GM19328 (cell line): ENCODE measurements at regions not wholly inside any gene's neighbourhood (a gene's known extent, or its start where the extent isn't known, plus 50 kb on each side); places are given as distances from the start of the nearest gene placed in this dataset.
"Not testable (repeated sequence)": the region's sequence is repeated elsewhere in the genome, so short reads cannot be mapped to it uniquely, and the experiment has no call there.

Source experiments
- ATAC-seq: cut with Tn5 transposase; IDR thresholded peaks from one replicate; pipeline ENCODE4 v1.9.1; 2021; ENCODE audit warnings: mild to moderate bottlenecking, moderate library complexity; ENCODE audit not compliant: unreplicated experiment

DNA sequence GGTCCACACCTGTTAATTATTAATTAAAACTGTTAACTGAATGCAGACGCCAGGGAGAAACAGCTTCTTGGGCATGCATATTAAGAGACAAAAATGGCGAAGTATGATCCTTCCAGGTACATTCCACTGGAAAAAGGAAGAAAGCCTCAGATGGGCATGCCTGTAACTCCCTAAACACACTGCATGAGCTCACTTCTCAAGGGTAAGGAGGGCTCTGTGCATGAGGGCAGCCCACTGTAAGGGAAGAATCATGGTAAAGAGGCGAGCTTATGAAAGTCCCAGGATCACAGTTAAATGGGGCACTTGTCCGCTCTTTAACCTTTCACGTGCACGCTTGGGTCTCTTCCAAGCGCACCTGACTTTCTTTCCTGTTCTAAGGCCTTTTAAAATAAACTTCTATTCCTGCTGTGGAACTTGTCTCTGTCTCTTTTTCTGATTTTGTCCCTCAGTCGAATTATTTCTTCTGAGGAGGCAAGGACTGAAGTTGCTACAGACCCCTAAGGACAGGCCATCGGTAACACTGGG is 321.7 kb downstream of the PPP1R2C start:
- no peak for ATAC-seq

DNA sequence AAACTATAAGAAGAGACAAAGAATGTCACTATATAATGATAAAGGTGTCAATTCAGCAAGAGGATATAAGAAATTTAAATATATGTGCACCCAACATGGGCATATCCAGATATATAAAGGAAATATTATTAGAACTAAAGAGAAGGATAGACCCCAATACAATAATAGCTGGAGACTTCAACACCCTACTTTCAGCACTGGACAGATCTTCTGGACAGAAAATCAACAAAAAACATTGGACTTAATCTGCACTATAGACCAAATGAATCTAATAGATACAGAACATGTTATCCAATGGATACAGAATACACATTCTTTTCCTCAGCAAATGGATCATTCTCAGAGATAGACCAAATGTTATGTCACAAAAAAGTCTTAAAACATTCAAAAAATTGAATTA is 327.7 kb downstream of the PPP1R2C start:
- ATAC-seq, result no peak

DNA sequence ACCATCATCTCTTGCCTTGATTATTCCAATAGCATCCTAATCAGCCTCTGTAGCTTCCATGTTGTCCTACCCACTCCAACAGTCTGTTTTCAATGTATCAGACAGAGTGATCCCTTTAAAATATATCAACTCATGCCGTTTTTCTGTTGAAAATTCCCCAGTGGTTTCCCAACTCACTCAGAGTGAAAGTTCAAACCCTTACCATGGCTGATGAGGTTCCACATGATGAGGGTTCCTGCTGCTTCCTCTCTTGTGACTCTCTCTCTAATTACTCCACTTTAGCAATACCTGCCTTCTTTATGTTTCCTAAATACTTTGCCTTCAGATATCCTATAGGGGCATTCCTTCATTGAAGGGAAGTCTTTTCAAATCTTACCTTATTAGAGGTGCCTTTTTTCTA is 334.7 kb downstream of the PPP1R2C start:
- ATAC-seq, result no peak

DNA sequence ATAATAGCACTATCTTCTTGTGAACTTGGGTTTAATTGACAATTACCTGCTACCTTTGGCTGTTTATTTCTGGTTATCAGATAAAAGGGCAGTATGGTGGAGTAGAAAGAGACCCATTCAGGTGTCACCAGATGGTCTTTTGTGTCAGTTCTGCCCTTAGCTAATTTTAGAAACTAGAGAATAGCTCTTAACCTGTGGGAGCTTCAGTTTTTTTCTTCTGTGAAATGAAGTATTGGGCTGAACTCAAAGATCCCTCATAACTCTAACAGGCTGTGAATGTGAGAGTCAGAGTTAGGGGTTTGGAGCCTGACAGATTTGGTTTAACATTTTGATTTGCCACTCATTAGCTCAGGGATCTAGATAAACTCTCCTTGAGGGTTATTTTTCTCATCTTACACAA is 335.2 kb downstream of the PPP1R2C start:
- no peak for ATAC-seq

DNA sequence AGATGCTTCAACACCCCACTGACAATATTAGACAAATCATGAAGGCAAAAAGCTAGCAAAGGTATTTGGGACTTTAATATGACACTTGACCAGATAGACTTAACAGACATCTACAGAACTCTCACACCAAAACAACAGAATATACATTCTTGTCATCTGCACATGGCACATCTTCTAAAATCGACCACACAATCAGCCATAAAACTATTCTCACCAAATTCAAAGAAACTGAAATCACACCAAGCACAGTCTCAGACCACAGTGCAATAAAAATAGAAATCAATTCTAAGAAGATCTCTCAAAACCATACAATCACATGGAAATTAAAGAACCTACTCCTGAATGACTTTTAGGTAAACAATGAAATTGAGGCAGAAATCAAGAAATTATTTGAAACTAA is 340.8 kb downstream of the PPP1R2C start:
- no peak for ATAC-seq

DNA sequence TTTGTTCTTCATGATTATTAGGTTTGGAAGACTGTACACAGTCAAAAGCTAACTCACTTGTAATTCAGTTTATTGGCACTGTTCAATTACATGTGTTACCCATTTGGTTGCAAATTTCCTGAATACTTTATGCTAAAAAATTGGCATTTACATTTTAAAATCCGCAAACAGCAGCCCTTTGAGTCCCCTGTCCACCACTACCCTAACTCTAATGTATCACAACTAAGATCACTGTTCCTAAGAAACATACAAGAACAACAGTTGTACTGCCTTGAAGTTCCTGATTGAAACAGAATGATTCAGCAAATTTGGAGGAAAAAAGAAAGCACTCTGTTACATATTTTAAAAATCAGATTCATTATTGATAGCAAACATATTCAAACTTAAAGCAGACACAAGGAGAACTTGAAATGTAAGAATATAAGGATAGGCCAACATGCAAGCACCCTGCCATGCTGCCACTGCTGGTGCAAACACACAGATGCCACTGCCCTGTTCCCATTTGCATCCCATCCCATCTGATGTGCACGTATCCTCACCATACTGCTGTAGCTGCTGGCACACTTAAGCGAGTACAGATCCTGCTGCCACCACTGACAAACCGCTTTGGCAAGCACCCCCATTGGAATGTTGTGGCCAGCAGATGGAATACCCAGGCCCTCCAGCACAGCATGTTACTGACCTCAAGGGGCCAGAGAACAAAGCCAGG is 343.4 kb downstream of the PPP1R2C start:
- no peak for ATAC-seq

DNA sequence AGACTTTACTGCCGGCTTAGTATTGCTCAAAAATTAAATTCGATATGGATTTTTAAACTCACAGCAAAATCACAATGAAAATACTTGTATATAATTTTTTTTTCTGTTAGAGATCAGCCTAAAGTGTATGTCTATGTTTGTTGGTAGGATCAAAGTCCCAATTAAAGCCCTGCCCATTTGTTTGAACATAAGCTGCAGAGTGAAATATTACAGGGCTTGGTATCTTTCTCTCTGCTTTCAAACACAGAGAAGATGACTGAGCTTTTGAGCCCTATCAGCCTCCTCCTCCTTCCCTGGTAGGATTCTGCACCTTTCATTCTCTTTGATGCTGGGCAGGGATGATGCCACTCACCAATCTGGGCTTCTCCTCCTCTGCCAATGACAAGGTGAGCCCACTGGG is 345.4 kb downstream of the PPP1R2C start:
- no peak for ATAC-seq

DNA sequence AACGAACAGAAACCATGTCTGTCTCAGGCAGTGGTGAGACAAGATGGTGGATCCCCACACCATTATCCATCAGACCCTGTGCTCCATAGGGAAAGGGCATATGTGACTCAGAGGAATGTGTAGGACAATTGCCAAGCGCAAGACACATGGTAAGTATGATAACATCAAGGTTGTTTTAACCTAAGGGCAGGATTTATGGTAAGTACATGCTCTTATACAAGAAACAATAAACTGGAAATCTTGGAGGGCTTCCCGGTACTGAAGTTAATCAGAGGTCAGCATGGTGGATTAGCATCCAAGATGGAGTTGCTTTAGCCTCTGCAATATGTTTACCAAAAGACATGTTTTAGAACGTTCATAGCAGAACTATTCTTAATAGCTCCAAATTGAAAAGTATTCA is 355.0 kb downstream of the PPP1R2C start:
- no peak for ATAC-seq

DNA sequence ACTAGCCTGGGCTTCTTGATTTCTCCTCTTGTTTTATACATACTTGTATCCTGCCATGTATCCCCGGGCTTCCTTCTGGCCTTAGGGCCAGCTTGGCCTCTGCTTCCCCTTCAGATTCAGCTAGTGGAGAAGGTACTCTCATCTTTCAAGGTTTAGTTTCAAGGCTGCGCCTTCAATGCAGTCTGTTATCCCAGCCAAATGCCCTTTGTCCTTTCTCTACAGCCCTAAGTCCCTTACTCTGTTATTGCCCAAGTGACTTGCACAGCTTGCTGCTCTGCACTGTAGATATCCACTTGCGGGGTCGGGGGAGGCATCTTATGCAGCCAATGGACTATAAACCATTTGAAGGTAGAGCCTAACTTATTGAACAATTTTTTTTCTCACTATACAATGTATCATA is 357.5 kb downstream of the PPP1R2C start:
- ATAC-seq, result no peak

DNA sequence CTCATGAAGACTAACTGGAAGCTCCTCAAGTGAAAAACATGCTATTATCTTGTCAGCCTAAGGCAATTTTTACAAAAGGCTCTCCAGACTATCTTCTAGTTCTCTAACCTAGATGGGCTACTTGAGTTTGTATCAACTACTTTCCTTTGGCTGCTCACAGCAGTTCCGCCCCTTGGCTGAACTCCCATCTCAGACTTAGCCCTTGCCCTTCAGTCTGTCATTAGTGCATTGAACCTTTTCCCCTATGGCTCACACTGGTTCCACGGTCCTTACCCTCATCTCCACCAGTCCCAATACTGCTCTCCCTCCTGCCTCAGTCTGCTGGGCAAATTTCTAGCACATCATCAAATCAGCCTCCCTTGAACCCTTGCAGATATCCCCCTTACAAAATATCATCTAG is 362.3 kb downstream of the PPP1R2C start:
- ATAC-seq, result no peak

DNA sequence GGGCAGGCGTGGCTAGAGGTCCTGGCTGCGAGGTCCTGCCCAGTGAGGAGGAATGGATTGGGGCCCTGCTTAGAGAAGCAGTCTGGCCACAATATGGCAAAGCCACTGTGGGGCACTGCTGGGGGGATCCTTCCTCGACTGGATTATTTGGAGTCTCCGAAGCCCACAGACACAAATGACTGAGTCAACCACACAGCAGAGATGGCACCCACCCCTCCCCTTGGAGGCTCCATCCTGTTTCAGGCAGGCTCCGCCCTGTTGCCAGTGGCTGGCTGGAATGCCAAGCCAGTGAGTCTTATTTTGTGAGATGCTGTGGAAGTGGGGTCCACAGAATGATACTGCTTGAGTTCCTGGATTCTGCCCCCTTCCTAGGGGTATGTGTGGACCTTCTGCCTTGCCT is 363.9 kb downstream of the PPP1R2C start:
- ATAC-seq, result no peak

DNA sequence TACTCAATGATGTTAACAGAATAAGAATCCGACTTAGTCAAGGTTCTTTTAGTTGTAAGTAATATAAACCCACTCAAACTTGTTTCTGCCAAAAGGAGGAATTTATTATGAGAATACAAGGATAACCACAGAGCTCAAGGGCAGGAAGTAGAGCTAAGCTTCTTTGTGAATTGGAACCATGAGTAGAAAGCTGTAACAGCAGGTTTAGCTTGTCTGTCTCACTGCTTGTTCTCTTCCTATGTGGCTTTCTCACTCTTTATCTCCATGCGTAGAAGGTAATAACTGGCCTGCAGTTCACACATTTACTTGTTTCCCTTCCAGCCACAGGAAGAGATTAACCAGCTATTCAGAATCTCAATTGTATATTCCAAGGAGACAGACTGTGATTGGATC is 378.3 kb downstream of the PPP1R2C start:
- ATAC-seq, result no peak

DNA sequence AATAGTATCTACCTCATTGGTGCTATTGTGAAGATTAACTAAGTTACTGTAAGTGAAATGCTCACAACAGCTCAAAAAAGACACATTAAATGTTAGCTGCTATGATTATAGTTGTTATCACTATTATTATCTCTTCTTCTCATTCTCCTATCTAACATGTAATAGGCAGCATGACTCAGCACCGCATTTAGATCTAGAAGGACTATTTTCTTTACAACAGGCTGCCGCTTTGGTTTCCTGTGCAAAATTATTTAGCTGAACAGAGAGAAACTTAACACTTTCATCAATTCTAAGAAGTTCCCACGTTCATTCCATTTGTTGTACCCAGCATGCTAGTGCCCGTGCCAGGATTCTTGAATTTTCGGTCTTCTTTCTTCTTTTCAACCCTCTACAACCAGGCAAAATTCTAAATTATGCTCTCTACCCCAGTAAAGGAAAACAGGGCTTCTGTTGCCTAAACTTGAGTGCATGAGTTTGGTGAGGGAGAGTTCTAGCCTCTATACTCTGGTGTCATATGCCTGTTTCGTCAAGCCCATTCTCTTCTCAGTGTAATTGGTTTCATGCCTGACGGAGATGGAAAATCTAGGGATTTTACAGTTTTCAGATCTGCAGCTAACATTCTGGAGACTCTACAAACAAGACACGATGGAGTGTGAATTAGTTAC is 378.9 kb downstream of the PPP1R2C start:
- no peak for ATAC-seq

DNA sequence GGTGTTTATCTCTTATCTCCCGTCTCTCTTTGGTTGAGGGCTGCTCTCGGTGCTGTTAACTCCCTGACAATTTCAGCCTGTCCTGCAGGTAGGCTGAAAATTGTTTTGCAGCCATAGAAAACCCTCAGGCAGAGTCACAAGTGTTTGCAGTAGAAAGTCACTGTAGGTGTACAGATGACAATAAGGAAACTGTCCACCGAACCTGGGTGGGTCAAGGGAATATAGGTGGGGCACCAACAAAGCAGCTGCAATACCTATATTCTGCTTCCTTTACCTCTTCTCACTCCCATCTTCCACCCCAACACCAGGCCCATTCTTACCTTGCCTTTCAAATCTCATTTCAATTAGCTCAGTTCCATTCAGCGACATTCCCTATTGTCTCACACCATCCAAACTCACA is 381.8 kb downstream of the PPP1R2C start:
- no peak for ATAC-seq

DNA sequence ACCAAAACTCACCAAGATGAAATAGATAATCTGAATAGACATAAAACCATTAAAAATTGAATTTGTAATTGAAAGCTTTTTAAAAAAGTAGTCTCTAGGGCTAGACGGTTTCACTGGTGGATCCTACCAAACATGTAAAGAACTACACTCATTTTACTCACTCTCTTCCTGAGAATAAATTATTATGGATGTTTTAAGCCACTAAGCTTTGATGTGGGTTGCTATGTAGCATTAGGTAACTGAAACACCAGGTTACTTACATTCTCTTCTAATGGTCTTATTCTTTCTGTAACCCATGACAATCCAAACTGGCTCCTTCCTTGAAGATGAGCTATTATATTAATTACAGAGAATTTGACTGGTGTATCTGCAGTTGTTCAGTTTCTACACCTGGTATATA is 385.1 kb downstream of the PPP1R2C start:
- ATAC-seq, result no peak

DNA sequence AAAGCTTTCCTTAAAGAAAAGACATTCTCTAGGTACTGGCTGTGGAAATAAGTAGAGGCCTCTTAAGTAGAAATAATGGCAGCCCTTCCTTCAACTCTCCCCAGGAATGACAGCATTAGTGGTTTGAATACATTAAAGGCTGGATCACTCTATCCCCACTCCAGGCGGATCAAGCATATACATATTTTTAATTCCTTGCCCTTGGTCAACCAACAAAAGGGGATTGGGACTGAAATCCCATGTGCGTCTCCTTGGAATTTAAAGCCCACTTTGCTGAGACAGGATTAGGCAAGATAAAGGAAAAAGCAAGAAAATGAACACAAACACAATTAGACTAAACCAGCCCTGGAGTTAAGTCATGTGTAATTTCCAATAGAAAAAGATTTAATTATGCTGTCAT is 391.3 kb downstream of the PPP1R2C start:
- no peak for ATAC-seq

DNA sequence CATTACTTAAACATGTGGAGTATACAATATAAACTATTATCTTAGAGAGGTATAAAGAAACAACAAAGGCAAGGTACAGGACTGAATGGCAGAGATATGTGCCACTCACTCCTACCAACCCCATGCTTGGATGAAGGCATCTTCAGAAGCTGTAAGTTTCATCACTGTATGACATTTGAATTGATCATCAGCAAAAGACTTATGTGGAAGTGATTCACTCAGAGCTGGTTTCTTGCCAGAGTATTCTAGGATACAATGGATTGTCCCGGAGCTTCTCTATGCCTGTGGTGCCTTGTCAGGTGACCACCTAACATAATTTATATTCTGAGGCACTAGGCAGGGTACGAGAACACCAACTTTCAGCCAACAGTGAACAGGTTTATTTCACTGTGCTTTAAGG is 392.2 kb downstream of the PPP1R2C start:
- no peak for ATAC-seq

DNA sequence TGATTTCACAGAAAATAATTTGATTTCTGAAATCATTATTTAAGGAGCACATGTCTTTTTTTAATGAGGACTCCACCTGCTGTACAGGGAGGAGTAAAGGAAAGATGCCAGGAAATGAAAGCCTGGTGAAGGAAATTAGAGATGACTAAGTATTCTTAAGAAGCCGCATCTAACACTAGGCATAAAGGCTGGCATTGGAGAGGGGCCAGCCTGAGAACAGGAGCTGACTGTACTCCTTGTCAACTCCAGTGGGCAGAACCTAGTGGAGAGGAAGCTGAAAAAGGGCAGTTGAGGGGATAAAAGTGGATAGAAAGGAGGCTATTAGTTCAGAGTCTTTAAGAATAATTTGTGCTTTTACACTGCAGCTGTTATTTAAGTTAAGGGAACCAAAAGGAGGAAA is 393.0 kb downstream of the PPP1R2C start:
- ATAC-seq, result no peak

DNA sequence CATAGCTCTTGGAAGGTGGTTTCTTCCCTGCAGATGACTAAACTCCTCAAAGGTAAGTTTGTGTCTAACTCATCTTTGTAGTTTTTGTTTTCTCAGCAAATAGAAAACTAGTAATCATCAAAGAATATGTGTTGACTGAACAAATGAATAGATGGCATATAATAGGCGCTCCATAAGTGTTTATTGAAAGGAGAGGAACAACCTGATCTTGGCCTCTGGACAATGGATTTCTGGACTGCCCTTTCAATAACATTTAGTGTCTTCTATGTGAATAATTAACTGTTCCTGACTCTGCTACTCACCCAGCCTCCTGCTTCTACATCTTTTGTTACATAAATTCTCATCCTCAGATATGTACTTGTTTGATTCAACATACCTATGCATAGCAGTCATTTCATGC is 399.1 kb downstream of the PPP1R2C start:
- no peak for ATAC-seq

DNA sequence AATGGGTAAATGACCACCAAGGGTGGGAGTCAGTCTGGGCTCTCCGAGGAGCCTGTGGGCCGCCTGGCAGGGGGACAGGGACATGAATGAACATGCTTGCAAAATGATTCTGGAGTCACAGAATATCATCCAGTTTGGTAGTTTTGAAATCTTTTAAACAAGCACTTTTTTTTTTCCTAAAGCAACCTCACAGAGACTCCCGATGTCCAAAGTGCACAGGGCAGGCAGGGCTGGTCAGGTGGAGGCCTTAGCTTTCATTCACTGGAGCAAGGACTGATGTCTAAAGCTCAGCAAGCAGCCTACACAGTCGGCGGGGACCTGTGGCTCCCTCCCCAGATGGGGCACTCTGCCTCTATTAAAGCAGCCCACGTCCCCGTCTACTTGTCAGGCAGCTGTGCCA is 402.9 kb downstream of the PPP1R2C start:
- ATAC-seq, result no peak

DNA sequence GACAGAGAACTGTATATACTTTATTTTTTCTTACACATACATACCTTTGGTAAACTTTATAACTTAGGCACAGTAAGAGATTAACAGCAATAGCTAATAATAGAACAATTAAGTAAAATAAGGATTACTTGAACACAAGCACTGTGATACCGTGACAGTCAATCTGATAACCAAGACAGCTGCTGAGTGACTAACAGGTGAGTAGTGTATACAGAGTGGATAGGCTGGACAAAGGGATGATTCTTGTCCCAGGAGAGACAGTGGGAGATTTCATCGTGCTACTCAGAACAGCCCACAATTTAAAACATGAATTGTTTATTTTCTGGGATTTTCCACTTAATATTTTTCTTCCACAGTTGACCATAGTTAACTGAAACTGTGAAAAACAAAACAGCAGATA is 411.8 kb downstream of the PPP1R2C start:
- ATAC-seq, result no peak

DNA sequence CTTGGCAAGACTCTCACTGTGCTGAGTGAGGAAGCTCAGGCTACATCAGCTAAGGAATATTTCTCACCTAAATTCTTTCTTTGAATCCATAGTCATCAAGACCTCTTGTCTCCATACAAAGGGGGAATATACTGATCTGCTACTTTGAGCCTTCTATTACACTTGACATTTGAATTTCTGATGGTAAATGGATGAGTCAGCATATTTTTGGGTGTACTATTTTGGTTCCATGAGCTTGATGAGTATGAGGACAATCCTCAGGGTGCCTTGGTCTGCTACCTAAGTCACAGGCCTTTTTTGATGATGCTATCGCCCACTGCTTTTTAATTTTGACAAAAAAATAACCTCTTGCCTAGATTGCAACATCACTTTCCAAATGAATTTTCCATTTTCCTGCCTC is 415.7 kb downstream of the PPP1R2C start:
- no peak for ATAC-seq

DNA sequence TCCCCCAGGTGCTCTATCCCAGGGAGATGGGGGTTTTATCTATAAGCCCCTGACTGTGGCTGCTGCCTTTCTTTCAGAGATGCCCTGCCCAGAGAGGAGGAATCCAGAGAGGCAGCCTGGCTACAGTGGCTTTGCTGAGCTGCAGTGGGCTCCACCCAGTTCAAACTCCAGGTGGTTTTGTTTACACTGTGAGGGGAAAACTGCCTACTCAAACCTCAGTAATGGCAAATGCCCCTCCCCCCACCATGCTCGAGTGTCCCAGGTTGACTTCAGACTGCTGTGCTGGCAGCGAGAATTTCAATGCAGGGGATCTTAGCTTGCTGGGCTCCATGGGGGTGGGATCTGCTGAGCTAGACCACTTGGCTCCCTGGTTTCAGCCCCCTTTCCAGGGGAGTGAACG is 419.6 kb upstream of the CASK start:
- not testable (repeated sequence) for ATAC-seq
